Thoracic aorta (tissue), 2 donors: ENCODE measurements at regions not wholly inside any gene's neighbourhood (a gene's known extent, or its start where the extent isn't known, plus 50 kb on each side); places are given as distances from the start of the nearest gene placed in this dataset.

Experiments used
- ATAC-seq: fragments of 150-250 bp; one replicate; pipeline ENCODE4 v1.8.0; 2017; ENCODE audit warnings: low read depth; ENCODE audit not compliant: insufficient number of reproducible peaks, low FRiP score
- DNase-seq: peaks from one replicate; pipeline ENCODE4 v3.0.0-alpha.2; 2020; ENCODE audit warnings: low spot score
- H3K27ac ChIP-seq, 2 donors: fragments of 200-600 bp; sonication (generic); 1 replicate in 1 of 2; 2 replicates in 1 of 2; pipeline ENCODE4 v1.5.1; 2016; ENCODE audit warnings: mild to moderate bottlenecking in 2 of 2, moderate library complexity in 2 of 2
- H3K27me3 ChIP-seq: fragments of 200-600 bp; sonication (generic); replicated peaks from 2 replicates; pipeline ENCODE4 v1.6.0; 2016; ENCODE audit warnings: mild to moderate bottlenecking; ENCODE audit not compliant: insufficient read depth
- H3K36me3 ChIP-seq: fragments of 200-600 bp; sonication (generic); one replicate; pipeline ENCODE4 v1.5.1; 2016
- H3K4me1 ChIP-seq, 2 donors: fragments of 200-600 bp; sonication (generic); 1 replicate in 1 of 2; 2 replicates in 1 of 2; pipeline versions ENCODE4 v1.5.1 to v1.6.0; 2016; ENCODE audit warnings: low read depth in 2 of 2, mild to moderate bottlenecking in 1 of 2; ENCODE audit not compliant: control insufficient read depth in 1 of 2
- H3K4me3 ChIP-seq: fragments of 200-600 bp; sonication (generic); 2 replicates; pipeline ENCODE4 v1.5.1; 2016; ENCODE audit warnings: mild to moderate bottlenecking
- H3K9me3 ChIP-seq: fragments of 200-600 bp; sonication (generic); 2 replicates; pipeline ENCODE4 v1.5.1; 2016
- CTCF ChIP-seq: fragments of 200-600 bp; sonication (generic); IDR thresholded peaks from one replicate; pipeline ENCODE4 v1.5.1; 2019; ENCODE audit warnings: antibody characterized with exemption

DNA sequence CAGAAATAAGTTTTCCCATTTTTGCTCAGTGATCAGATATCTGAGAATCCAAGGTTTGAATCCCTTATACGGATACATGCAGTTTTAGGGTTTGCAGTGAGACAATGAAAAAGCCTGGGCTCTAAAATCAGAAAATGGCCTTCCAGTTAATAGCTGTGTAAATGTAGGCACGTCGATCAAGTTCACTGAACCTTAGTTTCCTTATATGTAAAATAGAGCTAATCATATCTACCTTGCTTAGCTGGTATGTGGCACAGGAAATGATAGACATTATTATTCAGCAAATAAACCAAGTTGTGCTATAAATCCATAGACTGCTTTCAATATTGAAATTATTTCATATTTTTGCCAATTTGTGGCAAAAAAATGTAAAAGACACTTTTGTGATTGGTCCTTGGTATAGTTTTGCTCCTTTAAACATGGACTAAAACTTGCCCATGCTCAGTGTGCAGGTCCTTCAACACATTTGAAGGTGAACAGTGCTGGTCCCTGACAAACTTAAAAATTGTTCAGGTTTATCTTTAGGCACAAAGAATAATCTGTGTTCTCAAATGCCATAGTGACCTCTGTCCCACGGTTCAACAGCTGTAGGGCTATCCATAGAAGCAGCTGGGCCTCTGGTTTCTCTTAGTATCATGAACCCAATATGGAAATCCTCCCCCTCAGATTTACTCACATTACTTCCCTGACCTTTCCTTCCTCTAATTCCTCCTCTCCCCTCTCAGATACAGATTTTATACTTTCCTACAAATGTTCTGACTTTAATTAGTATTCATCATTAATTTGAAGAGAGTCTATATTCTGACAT, 51.0 kb downstream of the CCDC54 start:
- DNase-seq, result no peak
- Histone ChIP-seq H3K27me3 (no peaks in the 10 kb centered on the region), H3K36me3 (no peaks in the 10 kb centered on the region), H3K4me1 (peaks cover 5 to 10% of the 10 kb centered on the region in 2 donors), H3K4me3 (no peak overlapping the region), H3K27ac (peak overlapping the region in 1 of 2 donors; percentile 89), H3K9me3 (no peaks in the 10 kb centered on the region)
- TF ChIP-seq CTCF, result no peak
- ATAC-seq, result no peak

DNA sequence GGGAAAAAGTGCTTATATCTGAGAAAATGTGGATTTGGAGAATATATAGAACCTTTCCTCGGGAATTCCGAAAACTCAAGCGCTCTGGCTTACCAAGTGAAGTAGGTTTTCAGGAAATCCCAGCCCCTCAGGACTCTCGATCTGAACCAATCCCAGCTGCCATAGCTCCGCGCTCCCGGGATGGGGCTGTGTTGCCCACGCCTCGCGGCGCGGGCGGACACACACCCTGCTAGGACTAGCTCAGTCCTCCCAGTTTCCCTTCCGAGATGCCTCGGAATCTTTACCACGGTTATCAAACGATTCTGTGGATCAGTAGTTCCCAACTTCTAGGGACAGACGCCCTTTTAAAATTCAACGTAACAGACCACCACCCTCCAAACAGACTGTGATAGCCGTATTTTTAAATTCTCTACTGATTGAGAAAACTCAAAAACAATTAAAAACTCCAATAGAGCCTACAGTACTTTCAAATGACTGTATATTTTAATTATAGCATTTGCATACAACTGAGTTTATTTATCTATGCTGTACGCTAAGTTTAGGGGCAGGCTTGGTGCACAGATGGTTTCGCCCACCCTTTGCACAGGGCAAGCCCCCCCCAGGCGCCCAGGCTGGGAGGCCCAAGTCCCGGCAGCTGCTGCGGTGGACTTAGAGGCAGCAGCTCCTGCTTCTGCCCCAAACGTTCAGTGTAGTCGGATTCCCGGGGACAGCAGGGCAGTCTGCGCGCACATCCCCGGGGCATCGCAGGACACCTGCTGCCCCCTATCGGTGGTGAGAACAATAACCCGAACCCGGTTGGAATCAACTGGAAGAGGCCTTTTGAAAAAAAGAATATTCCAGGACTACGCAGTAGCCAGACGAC, 52.3 kb downstream of the CCDC54 start:
- ATAC-seq (peak; percentile 51), DNase-seq (peak; percentile 18)
- Histone ChIP-seq H3K27ac (peak overlapping the region; percentile 89 to 99), H3K27me3 (no peaks in the 10 kb centered on the region), H3K4me3 (peak overlapping the region; percentile 93), H3K4me1 (peaks cover 5 to 10% of the 10 kb centered on the region in 2 donors), H3K36me3 (no peaks in the 10 kb centered on the region), H3K9me3 (no peaks in the 10 kb centered on the region)
- peak; percentile 90 for TF ChIP-seq CTCF

DNA sequence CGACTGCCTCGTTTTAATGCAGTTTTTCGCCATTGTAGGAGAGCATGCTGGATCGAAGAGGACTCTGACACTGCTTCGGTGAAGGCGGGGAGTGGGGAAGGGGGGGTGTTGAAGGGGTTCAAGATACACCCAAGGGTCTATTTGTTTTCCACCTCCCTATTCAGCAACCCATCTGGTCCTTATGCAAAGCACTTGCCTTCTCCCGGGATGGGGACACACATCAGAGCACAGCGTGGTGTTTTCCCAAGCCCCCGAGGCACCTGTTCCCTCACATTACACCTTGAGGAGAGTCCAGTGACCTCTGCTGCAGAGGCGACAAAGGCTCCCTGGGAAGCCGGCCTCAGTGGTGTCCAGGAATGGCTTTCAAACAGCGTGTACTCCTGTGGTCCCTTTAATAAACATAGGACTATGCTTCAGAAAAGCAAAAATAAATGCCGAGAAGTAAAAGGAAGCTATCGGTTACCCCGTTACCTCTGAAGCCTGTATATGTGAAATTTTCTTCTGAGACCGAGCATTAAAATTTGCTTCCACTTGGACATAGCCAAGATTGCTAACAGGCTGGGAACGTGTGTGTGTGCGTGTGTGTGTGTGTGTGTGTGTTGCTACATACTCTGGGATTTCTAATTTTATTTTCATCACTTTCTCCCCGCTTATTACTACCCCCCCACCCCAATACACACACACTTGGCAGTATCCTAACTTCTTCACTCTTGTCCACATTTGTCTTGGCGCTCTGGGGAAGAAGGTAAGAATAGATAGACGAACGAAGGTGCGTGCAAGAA, 53.2 kb downstream of the CCDC54 start:
- Histone ChIP-seq H3K4me3 (peak overlapping the region; percentile 93), H3K4me1 (peaks cover 5 to 10% of the 10 kb centered on the region in 2 donors), H3K9me3 (no peaks in the 10 kb centered on the region), H3K36me3 (no peaks in the 10 kb centered on the region), H3K27ac (peak overlapping the region; percentile 89 to 99), H3K27me3 (no peaks in the 10 kb centered on the region)
- TF ChIP-seq CTCF, result no peak
- no peak for DNase-seq
- no peak for ATAC-seq

DNA sequence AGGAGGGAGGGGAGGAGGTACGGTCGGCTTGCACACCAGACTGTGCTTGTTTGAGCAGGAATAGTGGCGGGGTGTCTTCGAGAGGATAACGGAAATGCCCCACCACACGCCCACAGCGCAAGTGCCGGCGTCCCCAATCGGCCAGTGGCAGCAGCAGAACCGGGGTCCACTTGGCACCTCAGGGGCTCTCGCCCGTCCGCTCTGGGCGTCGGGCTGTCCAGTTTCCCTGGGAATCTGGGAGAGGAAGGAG, 53.7 kb downstream of the CCDC54 start:
- H3K4me1 ChIP-seq, result peaks cover 5 to 10% of the 10 kb centered on the region in 2 donors
- H3K27ac ChIP-seq, result peak overlapping the region; percentile 89 to 99
- ATAC-seq, result peak; percentile 3
- H3K36me3 ChIP-seq, result no peaks in the 10 kb centered on the region
- DNase-seq, result no peak
- H3K27me3 ChIP-seq, result no peaks in the 10 kb centered on the region
- H3K4me3 ChIP-seq, result peak overlapping the region; percentile 93
- no peaks in the 10 kb centered on the region for H3K9me3 ChIP-seq
- no peak for TF ChIP-seq CTCF
